ENCODE measurements at regions not wholly inside any gene's neighbourhood (a gene's known extent, or its start where the extent isn't known, plus 50 kb on each side); places are given as distances from the start of the nearest gene placed in this dataset.
"Not testable (repeated sequence)": the region's sequence is repeated elsewhere in the genome, so short reads cannot be mapped to it uniquely, and the experiment has no call there.

- DNase-seq (ENCODE audit: low read depth) = no peak
Observed at GRCh38 chrX:16320765-16321355, 153.6 kb downstream of the MAGEB17 start.

GRCh38 chrX:16333453-16333852 lies 166.2 kb downstream of the MAGEB17 start:
- no peak for DNase-seq (ENCODE audit: low read depth)

GRCh38 chrX:16335181-16335580 lies 167.9 kb downstream of the MAGEB17 start:
- DNase-seq (ENCODE audit: low read depth) = no peak

GRCh38 chrX:16347968-16348670 lies 180.8 kb downstream of the MAGEB17 start:
- DNase-seq (ENCODE audit: low read depth) = no peak

- no peak for DNase-seq (ENCODE audit: low read depth)
Observed at GRCh38 chrX:16357902-16358301, 190.6 kb downstream of the MAGEB17 start.

GRCh38 chrX:16360056-16360455 lies 192.8 kb downstream of the MAGEB17 start:
- DNase-seq (ENCODE audit: low read depth) = not testable (repeated sequence)

GRCh38 chrX:16368696-16369095 lies 201.4 kb downstream of the MAGEB17 start:
- DNase-seq (ENCODE audit: low read depth) = no peak

- DNase-seq (ENCODE audit: low read depth) = no peak
Observed at GRCh38 chrX:16376056-16376455, 208.8 kb downstream of the MAGEB17 start.

GRCh38 chrX:16386126-16386525 lies 218.8 kb downstream of the MAGEB17 start:
- DNase-seq (ENCODE audit: low read depth) = no peak

GRCh38 chrX:16392597-16392996 lies 225.3 kb downstream of the MAGEB17 start:
- no peak for DNase-seq (ENCODE audit: low read depth)

GRCh38 chrX:16394290-16394689 lies 227.0 kb downstream of the MAGEB17 start:
- DNase-seq (ENCODE audit: low read depth) = no peak

GRCh38 chrX:16403808-16404207 lies 236.5 kb downstream of the MAGEB17 start:
- DNase-seq (ENCODE audit: low read depth) = no peak

- DNase-seq (ENCODE audit: low read depth) = no peak
Observed at GRCh38 chrX:16416588-16416987, 233.4 kb upstream of the S100G start.

GRCh38 chrX:16418650-16419049 lies 231.3 kb upstream of the S100G start:
- DNase-seq (ENCODE audit: low read depth) = no peak

GRCh38 chrX:16427668-16428067 lies 222.3 kb upstream of the S100G start:
- DNase-seq (ENCODE audit: low read depth) = no peak

- no peak for DNase-seq (ENCODE audit: low read depth)
Observed at GRCh38 chrX:16429406-16429805, 220.6 kb upstream of the S100G start.

GRCh38 chrX:16431266-16431665 lies 218.7 kb upstream of the S100G start:
- DNase-seq (ENCODE audit: low read depth) = no peak

GRCh38 chrX:16433021-16433420 lies 216.9 kb upstream of the S100G start:
- no peak for DNase-seq (ENCODE audit: low read depth)

GRCh38 chrX:16435399-16435986 lies 214.5 kb upstream of the S100G start:
- no peak for DNase-seq (ENCODE audit: low read depth)

- DNase-seq (ENCODE audit: low read depth) = peak; percentile 12
Observed at GRCh38 chrX:16436348-16437188, 213.4 kb upstream of the S100G start.

- no peak for DNase-seq (ENCODE audit: low read depth)
Observed at GRCh38 chrX:16440446-16440845, 209.5 kb upstream of the S100G start.

GRCh38 chrX:16444353-16444752 lies 205.6 kb upstream of the S100G start:
- DNase-seq (ENCODE audit: low read depth) = no peak

Data from stimulated activated CD8-positive, alpha-beta memory T cell treated with anti-CD3 and anti-CD28 coated beads, Interleukin-15, amount 100 ng/mL, for 24 hours (primary cell).